ENCODE measurements at regions not wholly inside any gene's neighbourhood (a gene's known extent, or its start where the extent isn't known, plus 50 kb on each side); places are given as distances from the start of the nearest gene placed in this dataset.

- Histone ChIP-seq H3F3A (ENCODE audit: insufficient read depth, low read depth) (no peaks in the 10 kb centered on the region), H3K79me2 (ENCODE audit: low read depth) (no peaks in the 10 kb centered on the region), H3K4me3 (no peak overlapping the region), H4K20me1 (ENCODE audit: insufficient read depth) (no peaks in the 10 kb centered on the region), H2AFZ (no peak overlapping the region), H3K4me2 (no peak overlapping the region), H3K36me3 (ENCODE audit: low read depth) (no peaks in the 10 kb centered on the region), H3K27me3 (ENCODE audit: insufficient read depth, low read depth) (peaks cover 66% of the 10 kb centered on the region), H3K27ac (no peak overlapping the region), H3K4me1 (replicated peaks; ENCODE audit: insufficient read depth) (no peaks in the 10 kb centered on the region), H3K9me2 (ENCODE audit: insufficient read depth) (no peaks in the 10 kb centered on the region), H3K9me3 (ENCODE audit: insufficient read depth, low read depth) (no peaks in the 10 kb centered on the region)
- no peak for TF ChIP-seq CTCF (conservative IDR thresholded peaks at IDR 0.05)
- no peak for TF ChIP-seq EZH2 (IDR thresholded peaks at IDR 0.05; ENCODE audit: low read depth)
- intact Hi-C loops (cut with micrococcal nuclease; ENCODE audit: unreplicated experiment): no loop called here
- POLR2A ChIA-PET (ENCODE audit: unreplicated experiment): no interaction called here
- DNase-seq: no peak
- no TSS peak for BruUV-seq (replicated peaks)
- CTCF ChIA-PET: no interaction called here
Measured at GRCh38 chr19:28606269-28607032, 606.5 kb downstream of the UQCRFS1 start.

- no peak for DNase-seq
- no peak overlapping the region for H2AFZ ChIP-seq
- no peaks in the 10 kb centered on the region for H3K4me1 ChIP-seq (replicated peaks; ENCODE audit: insufficient read depth)
- POLR2A ChIA-PET (ENCODE audit: unreplicated experiment): no interaction called here
- H3F3A ChIP-seq (ENCODE audit: insufficient read depth, low read depth): no peaks in the 10 kb centered on the region
- TF ChIP-seq CTCF (conservative IDR thresholded peaks at IDR 0.05) (no peak), EZH2 (IDR thresholded peaks at IDR 0.05; ENCODE audit: low read depth) (no peak)
- H3K36me3 ChIP-seq (ENCODE audit: low read depth): no peaks in the 10 kb centered on the region
- H3K79me2 ChIP-seq (ENCODE audit: low read depth): no peaks in the 10 kb centered on the region
- no peaks in the 10 kb centered on the region for H4K20me1 ChIP-seq (ENCODE audit: insufficient read depth)
- no peak overlapping the region for H3K4me3 ChIP-seq
- H3K27ac ChIP-seq: no peak overlapping the region
- H3K4me2 ChIP-seq: no peak overlapping the region
- intact Hi-C loops (cut with micrococcal nuclease; ENCODE audit: unreplicated experiment): no loop called here
- H3K9me3 ChIP-seq (ENCODE audit: insufficient read depth, low read depth): no peaks in the 10 kb centered on the region
- H3K9me2 ChIP-seq (ENCODE audit: insufficient read depth): no peaks in the 10 kb centered on the region
- CTCF ChIA-PET: interaction anchor here (0.6 kb wide), 1 partner anchor 632 kb away, joined by 4 read pairs; no protein-coding TSS in a partner anchor
- BruUV-seq (replicated peaks): no TSS peak
- peaks cover 65% of the 10 kb centered on the region for H3K27me3 ChIP-seq (ENCODE audit: insufficient read depth, low read depth)
Measured at GRCh38 chr19:28605501-28606268, 607.3 kb downstream of the UQCRFS1 start.

- Histone ChIP-seq H3K79me2 (ENCODE audit: low read depth) (no peaks in the 10 kb centered on the region), H3K27me3 (ENCODE audit: insufficient read depth, low read depth) (peaks cover 71% of the 10 kb centered on the region), H3F3A (ENCODE audit: insufficient read depth, low read depth) (no peaks in the 10 kb centered on the region), H3K9me3 (ENCODE audit: insufficient read depth, low read depth) (no peaks in the 10 kb centered on the region), H4K20me1 (ENCODE audit: insufficient read depth) (no peaks in the 10 kb centered on the region), H3K4me3 (no peak overlapping the region), H3K27ac (no peak overlapping the region), H2AFZ (no peak overlapping the region), H3K36me3 (ENCODE audit: low read depth) (no peaks in the 10 kb centered on the region), H3K9me2 (ENCODE audit: insufficient read depth) (no peaks in the 10 kb centered on the region), H3K4me2 (no peak overlapping the region), H3K4me1 (replicated peaks; ENCODE audit: insufficient read depth) (no peaks in the 10 kb centered on the region)
- no TSS peak for BruUV-seq (replicated peaks)
- TF ChIP-seq EZH2 (IDR thresholded peaks at IDR 0.05; ENCODE audit: low read depth) (no peak), CTCF (conservative IDR thresholded peaks at IDR 0.05) (no peak)
- CTCF ChIA-PET: no interaction called here
- no peak for DNase-seq
- POLR2A ChIA-PET (ENCODE audit: unreplicated experiment): no interaction called here
- intact Hi-C loops (cut with micrococcal nuclease; ENCODE audit: unreplicated experiment): no loop called here
Measured at GRCh38 chr19:28603453-28603852, 609.5 kb downstream of the UQCRFS1 start.

Data from PC-9 (cell line).